ENCODE measurements at regions not wholly inside any gene's neighbourhood (a gene's known extent, or its start where the extent isn't known, plus 50 kb on each side); places are given as distances from the start of the nearest gene placed in this dataset.
"Not testable (repeated sequence)": the region's sequence is repeated elsewhere in the genome, so short reads cannot be mapped to it uniquely, and the experiment has no call there.

GRCh38 chr19:20482721-20483120 lies 82.9 kb downstream of the ZNF737 start:
- DNase-seq (ENCODE audit: low spot score) (no peak), ATAC-seq (ENCODE audit: low FRiP score) (no peak)
- no peak for TF ChIP-seq CTCF (IDR thresholded peaks at IDR 0.05)

- TF ChIP-seq CTCF (IDR thresholded peaks at IDR 0.05): no peak
- DNase-seq (ENCODE audit: low spot score) (no peak), ATAC-seq (ENCODE audit: low FRiP score) (no peak)
Observed at GRCh38 chr19:20481736-20482135, 83.8 kb downstream of the ZNF737 start.

DNA sequence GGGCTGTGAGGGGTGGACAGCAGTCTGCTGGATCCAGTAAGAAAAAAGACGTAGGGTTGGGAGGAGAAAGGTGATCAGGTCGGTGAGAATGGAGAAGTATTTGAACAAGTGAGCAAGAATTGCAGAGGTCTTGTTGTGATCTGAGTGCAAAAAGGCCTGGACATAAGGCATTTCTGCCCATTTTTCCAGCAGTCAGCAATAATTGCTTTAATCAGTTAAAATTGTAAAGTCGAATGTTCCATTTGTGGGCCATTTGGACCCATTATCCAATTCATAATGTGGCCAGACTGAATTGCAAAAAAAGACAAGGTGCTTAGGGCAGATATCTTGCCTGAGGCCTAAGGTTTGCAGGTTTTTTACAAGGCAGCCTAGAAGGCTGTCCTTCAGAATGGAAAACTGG lies 86.1 kb downstream of the ZNF737 start:
- ATAC-seq (ENCODE audit: low FRiP score): no peak
- DNase-seq (ENCODE audit: low spot score): no peak
- TF ChIP-seq CTCF (IDR thresholded peaks at IDR 0.05): no peak

- no peak for TF ChIP-seq CTCF (IDR thresholded peaks at IDR 0.05)
- ATAC-seq (ENCODE audit: low FRiP score): no peak
Observed at GRCh38 chr19:20478936-20479335, 86.6 kb downstream of the ZNF737 start.

GRCh38 chr19:20472854-20473253 lies 92.7 kb downstream of the ZNF737 start:
- no peak for ATAC-seq (ENCODE audit: low FRiP score)

More at GRCh38 chr19:20478936-20479335, 86.6 kb downstream of the ZNF737 start:
- DNase-seq (ENCODE audit: low spot score): no peak

DNA sequence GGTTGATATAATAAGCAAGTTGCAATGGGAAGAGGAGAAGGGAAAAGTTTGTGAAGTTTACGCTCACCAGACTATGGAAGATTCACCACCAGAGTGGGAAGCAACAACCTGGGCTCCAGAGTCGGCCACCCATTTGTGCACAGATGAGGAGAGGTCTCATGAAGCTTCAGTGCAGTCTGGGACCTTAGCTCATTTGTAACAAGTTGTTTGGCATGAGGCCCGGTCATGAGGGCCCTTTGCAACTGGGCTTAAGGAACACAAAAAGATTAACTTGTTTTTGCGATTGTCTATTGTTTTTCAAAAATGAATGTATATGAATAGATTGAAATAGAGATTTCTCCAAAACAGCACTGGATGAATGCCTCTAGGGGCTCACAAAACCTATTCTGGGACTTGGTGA lies 94.2 kb downstream of the ZNF737 start:
- no peak for TF ChIP-seq CTCF (IDR thresholded peaks at IDR 0.05)
- no peak for ATAC-seq (ENCODE audit: low FRiP score)
- DNase-seq (ENCODE audit: low spot score): no peak

More at GRCh38 chr19:20472854-20473253, 92.7 kb downstream of the ZNF737 start:
- TF ChIP-seq CTCF (IDR thresholded peaks at IDR 0.05): no peak
- DNase-seq (ENCODE audit: low spot score): no peak

- ATAC-seq (ENCODE audit: low FRiP score) (no peak), DNase-seq (ENCODE audit: low spot score) (no peak)
- TF ChIP-seq CTCF (IDR thresholded peaks at IDR 0.05): no peak
Observed at GRCh38 chr19:20470345-20471135, 95.0 kb downstream of the ZNF737 start.

DNA sequence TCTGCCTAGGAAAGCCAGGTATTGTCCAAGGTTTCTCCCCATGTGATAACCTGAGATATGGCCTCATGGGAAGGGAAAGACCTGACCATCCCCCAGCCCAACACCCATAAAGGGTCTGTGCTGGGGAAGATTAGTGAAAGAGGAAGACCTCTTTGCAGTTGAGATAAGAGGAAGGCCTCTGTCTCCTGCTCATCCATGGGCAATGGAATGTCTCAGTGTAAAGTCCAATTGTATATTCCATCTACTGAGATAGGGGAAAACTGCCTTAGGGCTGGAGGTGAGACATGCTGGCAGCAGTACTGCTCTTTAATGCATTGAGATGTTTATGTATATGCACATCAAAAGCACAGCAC lies 99.0 kb downstream of the ZNF737 start:
- not testable (repeated sequence) for ATAC-seq (ENCODE audit: low FRiP score); DNase-seq (ENCODE audit: low spot score)

DNA sequence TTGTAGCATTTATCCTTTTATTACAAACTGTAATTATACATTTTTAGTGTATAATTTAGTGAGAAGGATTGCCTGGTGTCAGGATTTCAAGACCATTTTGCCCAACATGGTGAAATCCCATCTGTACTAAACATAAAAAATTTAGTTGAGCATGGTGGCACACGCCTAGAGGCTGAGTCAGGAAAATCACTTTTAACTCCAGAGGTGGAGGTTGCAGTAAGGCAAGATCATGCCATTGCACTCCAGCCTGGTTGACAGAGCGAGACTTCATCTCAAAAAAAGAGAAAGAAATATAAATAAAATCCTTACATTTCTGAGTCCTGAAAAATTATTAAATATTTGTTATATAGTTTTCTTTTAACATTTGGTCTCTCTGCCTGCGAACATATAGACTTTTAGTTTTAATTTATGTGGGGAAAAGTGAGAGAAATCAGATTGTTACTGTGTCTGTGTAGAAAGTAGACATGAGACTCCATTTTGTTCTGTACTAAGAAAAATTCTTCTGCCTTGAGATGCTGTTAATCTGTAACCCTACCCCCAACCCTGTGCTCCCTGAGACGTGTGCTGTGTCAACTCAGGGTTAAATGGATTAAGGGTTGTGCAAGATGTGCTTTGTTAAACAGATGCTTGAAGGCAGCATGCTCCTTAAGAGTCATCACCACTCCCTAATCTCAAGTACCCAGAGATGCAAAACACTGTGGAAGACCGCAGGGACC lies 99.5 kb downstream of the ZNF737 start:
- DNase-seq (ENCODE audit: low spot score); ATAC-seq (ENCODE audit: low FRiP score): not testable (repeated sequence)
